GM12865 (cell line): ENCODE measurements at regions not wholly inside any gene's neighbourhood (a gene's known extent, or its start where the extent isn't known, plus 50 kb on each side); places are given as distances from the start of the nearest gene placed in this dataset.

Experiments used
- DNase-seq: peaks from one replicate; pipeline ENCODE4 v3.0.0; 2010; ENCODE audit warnings: low read depth
- H3K4me3 ChIP-seq: 2 replicates; pipeline ENCODE4 v1.5.1; 2011; ENCODE audit warnings: mild to moderate bottlenecking, low read depth, low read length, control low read depth
- CTCF ChIP-seq: IDR thresholded peaks from 2 replicates; pipeline ENCODE4 v1.5.1; 2011; ENCODE audit warnings: low read length, control low read depth, low read depth, inconsistent platforms; ENCODE audit not compliant: insufficient read depth; ENCODE audit errors: missing control alignments

DNA sequence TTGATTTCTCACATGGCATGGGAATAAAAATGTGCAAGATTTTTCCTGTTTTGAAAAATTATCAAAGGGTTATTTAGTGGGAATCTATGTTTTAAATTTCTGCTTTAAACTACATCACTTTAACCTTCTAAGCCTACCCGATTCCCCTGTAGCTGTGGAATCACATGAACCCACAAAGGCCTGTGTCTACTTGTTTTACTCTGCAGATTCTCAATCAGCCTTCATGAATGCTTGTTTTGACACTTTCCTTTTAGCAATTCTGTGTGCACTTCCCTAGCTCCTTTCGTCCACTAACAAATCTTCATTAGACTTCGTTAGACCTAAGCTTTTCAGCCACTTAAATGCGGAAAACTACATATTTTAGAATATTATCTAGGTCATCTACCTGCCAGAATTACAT lies 56.0 kb upstream of the C1orf21 start:
- TF ChIP-seq CTCF = no peak
- DNase-seq = no peak

More for the DNA sequence above, 56.0 kb upstream of the C1orf21 start:
- H3K4me3 ChIP-seq = no peak overlapping the region
